ENCODE measurements at regions not wholly inside any gene's neighbourhood (a gene's known extent, or its start where the extent isn't known, plus 50 kb on each side); places are given as distances from the start of the nearest gene placed in this dataset.

DNA sequence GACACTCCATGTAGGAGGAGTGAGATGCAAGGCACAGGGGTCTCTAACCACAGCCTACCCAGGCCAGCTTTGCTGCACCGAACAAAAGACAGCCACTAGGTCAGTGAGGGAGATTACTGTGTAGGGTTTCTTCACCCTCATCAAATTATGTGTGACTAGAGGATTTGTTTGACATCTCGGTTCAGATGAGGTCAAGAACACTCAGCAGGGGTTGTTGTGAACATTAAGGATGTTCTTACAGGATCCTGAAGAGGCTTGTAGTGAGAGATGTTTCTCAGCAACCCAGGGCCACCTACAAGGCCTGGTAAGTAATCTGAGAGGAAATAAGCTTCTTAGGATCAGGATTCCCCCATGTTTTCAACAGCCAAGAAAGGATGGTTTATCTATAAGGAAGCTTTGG is 202.1 kb downstream of the NXPE2 start:
- TF ChIP-seq POLR2AphosphoS5 (IDR thresholded peaks at IDR 0.05; ENCODE audit: borderline replicate concordance, low read depth, low read length) (no peak), EZH2 (IDR thresholded peaks at IDR 0.05) (no peak), FOXP2 (optimal IDR thresholded peaks at IDR 0.05; ENCODE audit: control extremely low read depth, extremely low read length, insufficient read depth) (no peak)
